Hepatocyte (in vitro differentiated cells): ENCODE measurements at regions not wholly inside any gene's neighbourhood (a gene's known extent, or its start where the extent isn't known, plus 50 kb on each side); places are given as distances from the start of the nearest gene placed in this dataset.

Experiments
- CTCF ChIP-seq: fragments of 200-600 bp; sonication (generic); IDR thresholded peaks from 2 replicates; pipeline ENCODE4 v1.5.1; 2016; ENCODE audit warnings: antibody characterized with exemption, mild to moderate bottlenecking; ENCODE audit not compliant: poor library complexity
- EZH2 ChIP-seq: fragments of 200-600 bp; sonication (generic); IDR thresholded peaks from 2 replicates; pipeline ENCODE4 v1.6.1; 2016; ENCODE audit warnings: antibody characterized with exemption, mild to moderate bottlenecking, borderline replicate concordance

DNA sequence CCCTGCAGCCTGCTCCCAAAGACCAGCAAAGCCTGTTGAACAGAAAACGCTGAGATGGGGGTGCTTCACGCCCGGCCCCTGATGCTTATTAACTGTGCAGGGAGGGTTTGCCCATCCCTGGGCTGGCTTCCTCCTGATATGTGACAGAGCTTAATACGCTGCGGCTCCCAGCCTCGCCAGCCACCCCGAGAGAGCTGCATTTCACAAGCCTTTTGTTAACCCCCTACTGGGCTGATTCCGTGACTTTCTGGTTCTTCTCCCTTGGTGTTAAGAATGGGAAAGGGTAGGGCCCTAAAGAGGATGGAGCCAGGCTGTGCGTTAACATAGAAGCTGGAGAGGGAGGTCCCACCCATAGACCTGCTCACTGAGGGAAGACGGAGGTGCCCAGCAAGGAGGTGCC is 211.8 kb downstream of the ENGASE start:
- TF ChIP-seq CTCF, result no peak
- no peak for TF ChIP-seq EZH2
